OCI-LY1 (cell line): ENCODE measurements at regions not wholly inside any gene's neighbourhood (a gene's known extent, or its start where the extent isn't known, plus 50 kb on each side); places are given as distances from the start of the nearest gene placed in this dataset.

ENCODE experiments used
- H2AFZ ChIP-seq: fragments of 200-600 bp; sonication (generic), shearing (Covaris generic); 2 replicates; pipeline ENCODE4 v1.6.0; 2014; ENCODE audit warnings: antibody characterized with exemption, mild to moderate bottlenecking, low read length
- H3F3A ChIP-seq: fragments of 200-600 bp; sonication (generic), shearing (Covaris generic); 2 replicates; pipeline ENCODE4 v1.6.0; 2014; ENCODE audit warnings: mild to moderate bottlenecking, antibody characterized with exemption, low read length, moderate library complexity; ENCODE audit not compliant: insufficient read depth
- H3K27ac ChIP-seq: fragments of 200-600 bp; sonication (generic); 2 replicates; pipeline ENCODE4 v1.5.1; 2014; ENCODE audit warnings: low read length, mixed run types, mild to moderate bottlenecking, low read depth; ENCODE audit not compliant: poor library complexity, severe bottlenecking
- H3K27me3 ChIP-seq: fragments of 200-600 bp; sonication (generic); 2 replicates; pipeline ENCODE4 v1.6.0; 2014; ENCODE audit warnings: antibody characterized with exemption, mild to moderate bottlenecking, low read length, moderate library complexity; ENCODE audit not compliant: insufficient read depth
- H3K36me3 ChIP-seq: fragments of 200-600 bp; sonication (generic); 2 replicates; pipeline ENCODE4 v1.6.1; 2014; ENCODE audit warnings: mild to moderate bottlenecking, antibody characterized with exemption, low read length, moderate library complexity, mixed read lengths; ENCODE audit not compliant: insufficient read depth
- H3K4me1 ChIP-seq: fragments of 200-600 bp; sonication (generic); 2 replicates; pipeline ENCODE4 v1.5.1; 2014; ENCODE audit warnings: mild to moderate bottlenecking, low read length, moderate library complexity; ENCODE audit not compliant: insufficient read depth, severe bottlenecking
- H3K4me2 ChIP-seq: fragments of 200-600 bp; sonication (generic), shearing (Covaris generic); 2 replicates; pipeline ENCODE4 v1.6.1; 2014; ENCODE audit warnings: low read length
- H3K4me3 ChIP-seq: fragments of 200-600 bp; sonication (generic); 2 replicates; pipeline ENCODE4 v1.5.1; 2014; ENCODE audit warnings: low read length, low read depth, mild to moderate bottlenecking, mixed read lengths; ENCODE audit not compliant: poor library complexity, severe bottlenecking
- H3K79me2 ChIP-seq: fragments of 200-600 bp; shearing (Covaris generic); 2 replicates; pipeline ENCODE4 v1.6.1; 2016; ENCODE audit warnings: mixed run types, low read length, mixed read lengths; ENCODE audit not compliant: insufficient read depth
- H3K9ac ChIP-seq: fragments of 200-600 bp; sonication (generic), shearing (Covaris generic); 2 replicates; pipeline ENCODE4 v1.6.1; 2014; ENCODE audit warnings: mild to moderate bottlenecking, low read length, mixed read lengths
- H3K9me2 ChIP-seq: fragments of 200-600 bp; sonication (generic), shearing (Covaris generic); 2 replicates; pipeline ENCODE4 v1.6.1; 2014; ENCODE audit warnings: low read depth, mild to moderate bottlenecking, low read length, mixed read lengths
- H3K9me3 ChIP-seq: fragments of 200-600 bp; shearing (Covaris generic); 2 replicates; pipeline ENCODE4 v1.6.1; 2014; ENCODE audit warnings: low read length, mixed read lengths
- H4K20me1 ChIP-seq: fragments of 200-600 bp; sonication (generic), shearing (Covaris generic); 2 replicates; pipeline ENCODE4 v1.6.0; 2016; ENCODE audit warnings: mild to moderate bottlenecking, low read length; ENCODE audit not compliant: insufficient read depth
- EZH2 ChIP-seq: fragments of 200-600 bp; sonication (generic), shearing (Covaris generic); IDR thresholded peaks from 2 replicates; pipeline ENCODE4 v1.8.0; 2017; ENCODE audit warnings: borderline replicate concordance, mixed run types, mild to moderate bottlenecking, antibody characterized with exemption, low read length, moderate library complexity, mixed read lengths
- TF ChIP-seq, protein P1 (sequence below): fragments of 200-600 bp; sonication (generic), shearing (Covaris generic); IDR thresholded peaks from 2 replicates; pipeline ENCODE4 v1.5.1; 2017; ENCODE audit warnings: mild to moderate bottlenecking, antibody characterized with exemption, low read length, moderate library complexity, mixed read lengths

DNA sequence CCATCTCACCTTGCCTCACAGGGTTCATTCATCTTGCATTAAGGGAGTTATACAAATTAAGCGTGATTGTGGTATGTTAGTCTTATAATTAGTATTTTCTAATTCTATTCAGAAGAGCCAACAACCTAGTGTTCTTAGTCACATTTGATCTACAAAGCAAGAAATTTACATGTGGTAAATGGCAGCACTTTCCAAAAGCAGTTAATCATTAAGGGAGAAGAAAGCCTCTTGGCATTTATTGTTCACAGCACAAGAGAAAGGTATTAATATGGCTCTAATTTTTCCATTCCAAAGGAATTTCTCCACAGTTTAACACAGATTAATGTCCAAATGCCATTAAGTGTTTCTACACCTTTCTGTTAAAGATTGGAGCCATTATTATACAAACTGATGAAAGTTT is 1077.1 kb downstream of the ZPLD1 start:
- H3K4me2 ChIP-seq = no peak overlapping the region
- H4K20me1 ChIP-seq = no peaks in the 10 kb centered on the region
- no peaks in the 10 kb centered on the region for H3K9me2 ChIP-seq
- H3K4me3 ChIP-seq = no peak overlapping the region
- H3K4me1 ChIP-seq = no peaks in the 10 kb centered on the region
- no peaks in the 10 kb centered on the region for H3K27me3 ChIP-seq
- no peaks in the 10 kb centered on the region for H3K79me2 ChIP-seq
- H3K9ac ChIP-seq = no peak overlapping the region
- no peak overlapping the region for H3K27ac ChIP-seq
- H2AFZ ChIP-seq = no peak overlapping the region
- H3K9me3 ChIP-seq = no peaks in the 10 kb centered on the region
- no peak for TF ChIP-seq EZH2
- TF ChIP-seq, protein P1, sequence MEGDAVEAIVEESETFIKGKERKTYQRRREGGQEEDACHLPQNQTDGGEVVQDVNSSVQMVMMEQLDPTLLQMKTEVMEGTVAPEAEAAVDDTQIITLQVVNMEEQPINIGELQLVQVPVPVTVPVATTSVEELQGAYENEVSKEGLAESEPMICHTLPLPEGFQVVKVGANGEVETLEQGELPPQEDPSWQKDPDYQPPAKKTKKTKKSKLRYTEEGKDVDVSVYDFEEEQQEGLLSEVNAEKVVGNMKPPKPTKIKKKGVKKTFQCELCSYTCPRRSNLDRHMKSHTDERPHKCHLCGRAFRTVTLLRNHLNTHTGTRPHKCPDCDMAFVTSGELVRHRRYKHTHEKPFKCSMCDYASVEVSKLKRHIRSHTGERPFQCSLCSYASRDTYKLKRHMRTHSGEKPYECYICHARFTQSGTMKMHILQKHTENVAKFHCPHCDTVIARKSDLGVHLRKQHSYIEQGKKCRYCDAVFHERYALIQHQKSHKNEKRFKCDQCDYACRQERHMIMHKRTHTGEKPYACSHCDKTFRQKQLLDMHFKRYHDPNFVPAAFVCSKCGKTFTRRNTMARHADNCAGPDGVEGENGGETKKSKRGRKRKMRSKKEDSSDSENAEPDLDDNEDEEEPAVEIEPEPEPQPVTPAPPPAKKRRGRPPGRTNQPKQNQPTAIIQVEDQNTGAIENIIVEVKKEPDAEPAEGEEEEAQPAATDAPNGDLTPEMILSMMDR = no peak
- no peaks in the 10 kb centered on the region for H3F3A ChIP-seq
- no peaks in the 10 kb centered on the region for H3K36me3 ChIP-seq

DNA sequence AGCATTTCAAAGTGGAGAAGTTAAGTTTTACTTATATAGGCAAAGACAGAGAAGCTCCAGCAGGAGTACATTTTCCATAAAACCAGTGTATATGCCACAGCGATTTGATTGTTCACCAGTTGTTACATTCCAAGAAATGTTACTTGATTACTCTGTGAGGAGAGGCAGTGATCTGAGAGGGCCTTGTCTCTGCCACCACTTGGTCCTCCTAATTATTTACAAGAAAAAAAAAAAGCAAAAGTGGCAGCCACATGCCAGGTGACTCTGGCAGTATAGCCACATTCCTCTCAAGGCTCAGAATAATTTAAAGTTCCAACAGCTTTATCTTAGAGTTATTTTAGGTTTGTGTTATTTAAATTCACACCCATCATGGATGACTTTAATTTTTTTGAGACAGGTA is 1077.8 kb downstream of the ZPLD1 start:
- no peaks in the 10 kb centered on the region for H3K4me1 ChIP-seq
- H3K27me3 ChIP-seq = no peaks in the 10 kb centered on the region
- no peak overlapping the region for H3K27ac ChIP-seq
- no peak overlapping the region for H2AFZ ChIP-seq
- no peak overlapping the region for H3K4me2 ChIP-seq
- no peaks in the 10 kb centered on the region for H3K36me3 ChIP-seq
- TF ChIP-seq, protein P1 = no peak
- no peak for TF ChIP-seq EZH2
- H3K79me2 ChIP-seq = no peaks in the 10 kb centered on the region
- no peaks in the 10 kb centered on the region for H3K9me3 ChIP-seq
- no peaks in the 10 kb centered on the region for H4K20me1 ChIP-seq
- no peaks in the 10 kb centered on the region for H3F3A ChIP-seq
- H3K4me3 ChIP-seq = no peak overlapping the region
- no peaks in the 10 kb centered on the region for H3K9me2 ChIP-seq
- H3K9ac ChIP-seq = no peak overlapping the region

DNA sequence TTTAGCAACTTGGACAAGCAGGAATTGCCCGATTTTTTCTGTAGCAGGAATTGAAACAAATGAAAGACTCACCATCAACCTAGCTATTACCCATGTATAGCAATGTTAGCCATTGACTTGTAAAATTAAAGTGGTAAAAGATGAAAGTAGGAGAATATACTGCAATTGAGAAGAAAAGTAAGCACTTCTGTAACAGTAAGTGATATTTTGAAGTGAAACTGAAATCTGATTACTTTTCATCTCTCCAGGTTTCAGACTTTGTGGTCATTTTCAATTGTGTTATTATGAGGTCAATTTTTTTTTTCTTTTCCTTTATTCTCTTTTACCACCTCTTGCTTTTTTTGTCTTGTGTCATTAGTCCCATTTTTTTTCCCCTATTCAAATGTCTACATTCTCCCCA is 1078.2 kb downstream of the ZPLD1 start:
- Histone ChIP-seq H3K4me2 (no peak overlapping the region), H3F3A (no peaks in the 10 kb centered on the region)

More for the DNA sequence above, 1078.2 kb downstream of the ZPLD1 start:
- Histone ChIP-seq H3K4me3 (no peak overlapping the region), H3K27ac (no peak overlapping the region), H3K4me1 (no peaks in the 10 kb centered on the region), H3K9ac (no peak overlapping the region), H2AFZ (no peak overlapping the region), H3K9me2 (no peaks in the 10 kb centered on the region), H3K79me2 (no peaks in the 10 kb centered on the region), H3K27me3 (no peaks in the 10 kb centered on the region), H3K9me3 (no peaks in the 10 kb centered on the region), H3K36me3 (no peaks in the 10 kb centered on the region), H4K20me1 (no peaks in the 10 kb centered on the region)
- TF ChIP-seq, protein P1 = no peak
- no peak for TF ChIP-seq EZH2
